ENCODE measurements at regions not wholly inside any gene's neighbourhood (a gene's known extent, or its start where the extent isn't known, plus 50 kb on each side); places are given as distances from the start of the nearest gene placed in this dataset.

DNA sequence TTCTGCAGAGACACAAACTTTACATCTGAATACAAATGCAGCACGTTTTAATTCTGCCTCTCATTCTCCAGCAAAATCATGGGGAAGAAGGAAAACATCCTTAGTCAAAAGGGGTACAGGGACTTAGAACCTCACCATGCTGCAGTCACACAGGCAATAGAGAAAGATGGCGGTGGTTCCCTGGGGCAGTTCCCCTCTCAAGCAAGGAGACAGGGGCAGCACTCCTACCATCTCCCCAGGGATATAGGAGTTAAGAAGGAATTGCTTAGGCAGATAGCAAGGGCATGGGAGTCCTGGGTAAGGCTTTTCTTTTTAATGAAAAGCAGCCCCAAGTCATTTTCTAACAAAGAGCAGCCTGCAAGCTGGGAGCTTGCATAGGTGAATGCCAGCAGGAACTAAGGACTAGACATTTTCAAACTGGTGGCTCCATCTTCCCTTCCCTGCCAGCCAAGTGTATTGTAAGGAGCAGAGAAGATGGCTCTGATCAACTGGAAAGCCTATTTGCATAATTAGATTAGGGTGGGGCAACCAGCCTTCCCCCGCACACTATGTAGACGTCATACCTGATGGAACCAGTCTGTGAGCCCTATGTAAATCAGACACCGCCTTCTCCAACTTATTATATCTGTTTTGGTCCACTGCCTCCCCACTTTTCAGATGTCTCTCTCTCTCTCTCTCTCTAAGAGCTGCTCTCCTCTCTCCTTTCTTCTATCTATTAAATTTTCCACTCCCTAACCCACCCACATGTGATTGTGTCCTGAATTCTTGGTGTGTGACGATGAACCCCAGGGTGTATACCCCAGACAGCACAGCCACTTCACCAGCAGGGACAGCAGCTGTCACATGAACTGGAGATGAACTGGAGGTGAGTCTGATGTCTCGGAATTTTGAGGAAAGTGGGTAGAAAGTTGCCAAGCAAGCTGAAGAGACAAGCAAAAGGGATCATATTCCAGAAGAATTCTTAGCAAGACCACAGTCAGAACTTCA is 514.5 kb downstream of the IRS2 start:
- TF ChIP-seq CTCF (IDR thresholded peaks at IDR 0.05) (no peak), POLR2A (IDR thresholded peaks at IDR 0.05) (no peak)
